NCI-H748 (cell line): ENCODE measurements at regions not wholly inside any gene's neighbourhood (a gene's known extent, or its start where the extent isn't known, plus 50 kb on each side); places are given as distances from the start of the nearest gene placed in this dataset.
A peak's percentile ranks its signal among the peaks of the same experiment; 100 is the strongest.

ENCODE experiments used
- DNase-seq: peaks from one replicate; lab custom pipeline; 2025; ENCODE audit not compliant: unreplicated experiment; lab: John Stamatoyannopoulos, UW

- DNase-seq, result no peak
Measured at GRCh38 chr2:19104503-19104902, 253.9 kb downstream of the OSR1 start.

GRCh38 chr2:19102696-19103423, 255.6 kb downstream of the OSR1 start:
- no peak for DNase-seq

GRCh38 chr2:19101968-19102367, 256.5 kb downstream of the OSR1 start:
- DNase-seq, result no peak

GRCh38 chr2:19100570-19100969, 257.9 kb downstream of the OSR1 start:
- DNase-seq, result no peak

GRCh38 chr2:19099181-19099580, 259.2 kb downstream of the OSR1 start:
- DNase-seq, result no peak

- DNase-seq, result no peak
Measured at GRCh38 chr2:19098467-19099160, 259.8 kb downstream of the OSR1 start.

GRCh38 chr2:19089476-19089875, 268.9 kb downstream of the OSR1 start:
- peak; percentile 87 for DNase-seq

GRCh38 chr2:19086231-19086651, 272.2 kb downstream of the OSR1 start:
- DNase-seq, result no peak

- no peak for DNase-seq
Measured at GRCh38 chr2:19078709-19079108, 279.7 kb downstream of the OSR1 start.

- peak; percentile 11 for DNase-seq
Measured at GRCh38 chr2:19073522-19073921, 284.9 kb downstream of the OSR1 start.

GRCh38 chr2:19072161-19072560, 286.3 kb downstream of the OSR1 start:
- DNase-seq, result no peak

- no peak for DNase-seq
Measured at GRCh38 chr2:19070886-19071285, 287.5 kb downstream of the OSR1 start.

- no peak for DNase-seq
Measured at GRCh38 chr2:19068206-19068605, 290.2 kb downstream of the OSR1 start.

- no peak for DNase-seq
Measured at GRCh38 chr2:19062370-19062769, 296.1 kb downstream of the OSR1 start.

GRCh38 chr2:19059076-19059475, 299.3 kb downstream of the OSR1 start:
- no peak for DNase-seq

GRCh38 chr2:19051203-19051831, 307.1 kb downstream of the OSR1 start:
- DNase-seq, result no peak

GRCh38 chr2:19050354-19050753, 308.1 kb downstream of the OSR1 start:
- no peak for DNase-seq

GRCh38 chr2:19048593-19049266, 309.7 kb downstream of the OSR1 start:
- peak; percentile 89 for DNase-seq

- no peak for DNase-seq
Measured at GRCh38 chr2:19046986-19047780, 311.2 kb downstream of the OSR1 start.

- no peak for DNase-seq
Measured at GRCh38 chr2:19045151-19045550, 313.3 kb downstream of the OSR1 start.

GRCh38 chr2:19043893-19044292, 314.5 kb downstream of the OSR1 start:
- no peak for DNase-seq
